GM06990 (cell line): ENCODE measurements at regions not wholly inside any gene's neighbourhood (a gene's known extent, or its start where the extent isn't known, plus 50 kb on each side); places are given as distances from the start of the nearest gene placed in this dataset.

Source experiments
- DNase-seq: peaks from one replicate; pipeline ENCODE4 v3.0.0-alpha.2; 2011; ENCODE audit not compliant: insufficient read length; ENCODE audit errors: extremely low read depth
- H3K27me3 ChIP-seq: replicated peaks from 2 replicates; pipeline ENCODE4 v1.6.0; 2011; ENCODE audit warnings: low read length; ENCODE audit not compliant: control insufficient read depth, insufficient read depth
- H3K36me3 ChIP-seq: 2 replicates; pipeline ENCODE4 v1.5.1; 2011; ENCODE audit warnings: low read length; ENCODE audit not compliant: control insufficient read depth, insufficient read depth
- H3K4me3 ChIP-seq: replicated peaks from 2 replicates; pipeline ENCODE4 v1.5.1; 2011; ENCODE audit warnings: low read depth, mild to moderate bottlenecking, control low read depth, low read length
- CTCF ChIP-seq: IDR thresholded peaks from 2 replicates; pipeline ENCODE4 v1.5.1; 2011; ENCODE audit warnings: low read length, control low read depth, mild to moderate bottlenecking, inconsistent platforms; ENCODE audit not compliant: insufficient read depth, poor library complexity, severe bottlenecking

GRCh38 chr5:103919506-103919905 lies 356.9 kb upstream of the NUDT12 start:
- Histone ChIP-seq H3K4me3 (no peak overlapping the region), H3K27me3 (no peaks in the 10 kb centered on the region), H3K36me3 (no peaks in the 10 kb centered on the region)
- DNase-seq = no peak
- TF ChIP-seq CTCF = no peak

GRCh38 chr5:103918668-103919367 lies 356.2 kb upstream of the NUDT12 start:
- DNase-seq = no peak
- Histone ChIP-seq H3K36me3 (no peaks in the 10 kb centered on the region), H3K27me3 (no peaks in the 10 kb centered on the region), H3K4me3 (no peak overlapping the region)
- no peak for TF ChIP-seq CTCF

- H3K4me3 ChIP-seq = no peak overlapping the region
- no peaks in the 10 kb centered on the region for H3K27me3 ChIP-seq
- no peaks in the 10 kb centered on the region for H3K36me3 ChIP-seq
- DNase-seq = no peak
- no peak for TF ChIP-seq CTCF
These were observed 352.5 kb upstream of the NUDT12 start for GRCh38 chr5:103915081-103915480.

- Histone ChIP-seq H3K4me3 (no peak overlapping the region), H3K27me3 (no peaks in the 10 kb centered on the region), H3K36me3 (no peaks in the 10 kb centered on the region)
- DNase-seq = no peak
- no peak for TF ChIP-seq CTCF
These were observed 348.2 kb upstream of the NUDT12 start for GRCh38 chr5:103910786-103911185.

GRCh38 chr5:103910011-103910410 lies 347.4 kb upstream of the NUDT12 start:
- H3K4me3 ChIP-seq = no peak overlapping the region
- no peak for TF ChIP-seq CTCF
- DNase-seq = no peak
- no peaks in the 10 kb centered on the region for H3K36me3 ChIP-seq
- H3K27me3 ChIP-seq = no peaks in the 10 kb centered on the region

GRCh38 chr5:103909391-103909790 lies 346.8 kb upstream of the NUDT12 start:
- Histone ChIP-seq H3K4me3 (no peak overlapping the region), H3K27me3 (no peaks in the 10 kb centered on the region), H3K36me3 (no peaks in the 10 kb centered on the region)
- no peak for TF ChIP-seq CTCF
- no peak for DNase-seq
